B cell (primary cell): ENCODE measurements at regions not wholly inside any gene's neighbourhood (a gene's known extent, or its start where the extent isn't known, plus 50 kb on each side); places are given as distances from the start of the nearest gene placed in this dataset.

Experiments
- ATAC-seq: fragments of 200-7000 bp; cut with Tn5 transposase; one replicate; pipeline ENCODE4 v1.10.0; 2021; ENCODE audit warnings: low read depth, mild to moderate bottlenecking, moderate number of reproducible peaks, moderate library complexity
- CTCF ChIA-PET: fragments of 350-600 bp; sonication (Branson Sonifier 250); formaldehyde crosslinking; loops from one replicate; lab custom pipeline; 2021; ENCODE audit warnings: antibody characterized with exemption, inconsistent platforms; lab: Charles Lee
- POLR2A ChIA-PET: fragments of 350-600 bp; sonication (Branson Sonifier 250); formaldehyde crosslinking; loops from one replicate; lab custom pipeline; 2021; ENCODE audit warnings: antibody characterized with exemption; lab: Charles Lee
- DNase-seq: peaks from one replicate; pipeline ENCODE4 v3.0.0; 2013
- H2AFZ ChIP-seq: 2 replicates; pipeline ENCODE4 v1.6.1; 2012; ENCODE audit warnings: mild to moderate bottlenecking, low read depth, low read length; ENCODE audit not compliant: insufficient read depth, poor library complexity, severe bottlenecking
- H3K27ac ChIP-seq, 2 donors: 1 replicate in 1 of 2; 2 replicates in 1 of 2; pipeline ENCODE4 v1.5.1; 2012 to 2013; ENCODE audit warnings: low read length in 2 of 2, mild to moderate bottlenecking in 2 of 2, moderate library complexity in 1 of 2
- H3K27me3 ChIP-seq, 4 experiments: fragments of 200-600 bp in 1 of 4; sonication (generic) in 1 of 4; replicated peaks in 1 of 4; 1 replicate in 2 of 4; 2 replicates in 2 of 4; pipeline versions ENCODE4 v1.6.1 to v1.7.0; 2013 to 2016; ENCODE audit warnings: low read length in 3 of 4, mild to moderate bottlenecking in 2 of 4, mixed read lengths in 1 of 4, moderate library complexity in 1 of 4; ENCODE audit not compliant: insufficient read depth in 4 of 4, control insufficient read depth in 3 of 4; ENCODE audit errors: control extremely low read depth in 1 of 4
- H3K36me3 ChIP-seq, 2 experiments: replicated peaks in 1 of 2; 1 replicate in 1 of 2; 2 replicates in 1 of 2; pipeline versions ENCODE4 v1.6.1 to v1.7.1; 2013; ENCODE audit warnings: low read length in 1 of 2; ENCODE audit not compliant: insufficient read depth in 2 of 2, control insufficient read depth in 1 of 2; ENCODE audit errors: control extremely low read depth in 1 of 2, extremely low read depth in 1 of 2
- H3K4me1 ChIP-seq, 2 donors: fragments of 200-600 bp in 1 of 2; sonication (generic) in 1 of 2; 1 replicate in 1 of 2; 2 replicates in 1 of 2; pipeline versions ENCODE4 v1.5.1 to v1.6.1; 2013 to 2017; ENCODE audit warnings: low read length in 2 of 2; ENCODE audit not compliant: control insufficient read depth in 2 of 2, insufficient read depth in 2 of 2
- H3K4me2 ChIP-seq: replicated peaks from 2 replicates; pipeline ENCODE3; 2012; ENCODE audit warnings: mild to moderate bottlenecking, low read depth, low read length; ENCODE audit not compliant: poor library complexity, severe bottlenecking
- H3K4me3 ChIP-seq, 5 experiments: fragments of 200-600 bp in 1 of 5; sonication (generic) in 1 of 5; 1 replicate in 3 of 5; 2 replicates in 2 of 5; pipeline versions ENCODE4 v1.5.1 to v1.7.0; 2011 to 2016; ENCODE audit warnings: low read length in 4 of 5, mild to moderate bottlenecking in 4 of 5, low read depth in 2 of 5, control low read depth in 1 of 5, moderate library complexity in 1 of 5; ENCODE audit not compliant: insufficient read depth in 1 of 5; ENCODE audit errors: control extremely low read depth in 1 of 5, extremely low read depth in 1 of 5
- H3K79me2 ChIP-seq: fragments of 200-600 bp; sonication (generic); one replicate; pipeline ENCODE4 v1.6.0; 2016; ENCODE audit warnings: low read length; ENCODE audit not compliant: control insufficient read depth, insufficient read depth
- H3K9ac ChIP-seq: fragments of 200-600 bp; sonication (generic); 2 replicates; pipeline ENCODE4 v1.6.1; 2017; ENCODE audit warnings: mild to moderate bottlenecking, low read length, moderate library complexity
- H3K9me3 ChIP-seq, 3 donors: one replicate each; pipeline versions ENCODE4 v1.6.1 to v1.7.1; 2013; ENCODE audit warnings: low read length in 2 of 3; ENCODE audit not compliant: control insufficient read depth in 2 of 3, insufficient read depth in 1 of 3; ENCODE audit errors: control extremely low read depth in 1 of 3
- H4K20me1 ChIP-seq: 2 replicates; pipeline ENCODE4 v1.6.0; 2012; ENCODE audit warnings: mild to moderate bottlenecking, low read length; ENCODE audit not compliant: insufficient read depth, control insufficient read depth, poor library complexity, severe bottlenecking
- H3K27ac Mint-ChIP-seq: one replicate; pipeline ENCODE4 v1.8.0; 2021; ENCODE audit warnings: mixed read lengths
- H3K27me3 Mint-ChIP-seq: one replicate; pipeline ENCODE4 v1.8.0; 2021; ENCODE audit warnings: mixed read lengths
- H3K4me1 Mint-ChIP-seq: one replicate; pipeline ENCODE4 v1.8.0; 2021; ENCODE audit warnings: mixed read lengths
- H3K4me3 Mint-ChIP-seq: one replicate; pipeline ENCODE4 v1.8.0; 2021; ENCODE audit warnings: mixed read lengths
- H3K9me3 Mint-ChIP-seq: one replicate; pipeline ENCODE4 v1.8.0; 2022; ENCODE audit warnings: mixed read lengths; ENCODE audit not compliant: insufficient read depth
- EZH2 ChIP-seq: IDR thresholded peaks from 2 replicates; pipeline ENCODE4 v1.6.1; 2012; ENCODE audit warnings: borderline replicate concordance, low read depth, mild to moderate bottlenecking, moderate library complexity, low read length; ENCODE audit not compliant: insufficient read depth, poor library complexity, severe bottlenecking
- WGBS: methylation state at CpG from one replicate; pipeline ENCODE4 v1.1.5; 2013; ENCODE audit warnings: missing lambda C conversion rate; ENCODE audit not compliant: insufficient coverage; 5-methylcytosine and 5-hydroxymethylcytosine counted together
- intact Hi-C: fragments of 100-400 bp; cut with micrococcal nuclease; formaldehyde crosslinking; loops from one replicate; pipeline ENCODE4 v1.10.0; 2022
- TF ChIP-seq, protein P1 (sequence below): fragments of 200-600 bp; IDR thresholded peaks from one replicate; pipeline ENCODE4 v1.8.0; 2022; ENCODE audit warnings: antibody characterized with exemption, mild to moderate bottlenecking

DNA sequence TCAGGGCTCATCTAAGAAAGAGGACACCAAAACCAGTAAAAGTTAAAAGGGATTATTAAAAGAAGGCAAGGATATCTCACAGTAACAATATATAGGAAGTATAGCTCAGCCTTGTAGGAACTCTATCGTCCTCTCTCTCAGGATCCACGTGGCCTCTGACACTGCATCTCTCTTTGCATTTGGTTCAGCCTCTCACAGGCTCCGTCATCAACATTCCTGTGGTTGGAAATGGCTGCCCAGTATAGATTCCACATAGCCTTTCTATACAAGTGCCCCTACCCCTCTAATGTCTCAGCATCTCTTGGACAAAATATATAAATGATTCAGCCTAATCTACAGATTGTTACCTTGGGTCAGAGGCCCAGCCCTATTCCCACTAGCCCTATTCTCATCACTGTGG lies 101.3 kb upstream of the DBX1 start:
- CTCF ChIA-PET, result no interaction called here
- no peaks in the 10 kb centered on the region for H3K79me2 ChIP-seq
- Mint-ChIP-seq H3K9me3 (no peaks in the 10 kb centered on the region), H3K27ac (no peak overlapping the region), H3K4me3 (no peak overlapping the region), H3K4me1 (no peaks in the 10 kb centered on the region), H3K27me3 (peaks cover 21% of the 10 kb centered on the region)
- H3K9ac ChIP-seq, result no peak overlapping the region
- ATAC-seq, result no peak
- H3K27me3 ChIP-seq, result peaks cover 0 to 6% (median 4%) of the 10 kb centered on the region in 4 experiments
- WGBS, result 51% methylated on average over 2 of the region's 3 CpGs
- H2AFZ ChIP-seq, result no peak overlapping the region
- no peak for DNase-seq
- TF ChIP-seq, protein P1, sequence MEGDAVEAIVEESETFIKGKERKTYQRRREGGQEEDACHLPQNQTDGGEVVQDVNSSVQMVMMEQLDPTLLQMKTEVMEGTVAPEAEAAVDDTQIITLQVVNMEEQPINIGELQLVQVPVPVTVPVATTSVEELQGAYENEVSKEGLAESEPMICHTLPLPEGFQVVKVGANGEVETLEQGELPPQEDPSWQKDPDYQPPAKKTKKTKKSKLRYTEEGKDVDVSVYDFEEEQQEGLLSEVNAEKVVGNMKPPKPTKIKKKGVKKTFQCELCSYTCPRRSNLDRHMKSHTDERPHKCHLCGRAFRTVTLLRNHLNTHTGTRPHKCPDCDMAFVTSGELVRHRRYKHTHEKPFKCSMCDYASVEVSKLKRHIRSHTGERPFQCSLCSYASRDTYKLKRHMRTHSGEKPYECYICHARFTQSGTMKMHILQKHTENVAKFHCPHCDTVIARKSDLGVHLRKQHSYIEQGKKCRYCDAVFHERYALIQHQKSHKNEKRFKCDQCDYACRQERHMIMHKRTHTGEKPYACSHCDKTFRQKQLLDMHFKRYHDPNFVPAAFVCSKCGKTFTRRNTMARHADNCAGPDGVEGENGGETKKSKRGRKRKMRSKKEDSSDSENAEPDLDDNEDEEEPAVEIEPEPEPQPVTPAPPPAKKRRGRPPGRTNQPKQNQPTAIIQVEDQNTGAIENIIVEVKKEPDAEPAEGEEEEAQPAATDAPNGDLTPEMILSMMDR, result no peak
- no peak for TF ChIP-seq EZH2
- H3K4me1 ChIP-seq, result no peaks in the 10 kb centered on the region
- H3K4me2 ChIP-seq, result no peak overlapping the region
- H3K27ac ChIP-seq, result no peak overlapping the region
- no peaks in the 10 kb centered on the region for H4K20me1 ChIP-seq
- no peaks in the 10 kb centered on the region for H3K36me3 ChIP-seq
- H3K4me3 ChIP-seq, result no peak overlapping the region
- POLR2A ChIA-PET, result no interaction called here
- intact Hi-C loops, result no loop called here
- H3K9me3 ChIP-seq, result no peaks in the 10 kb centered on the region

DNA sequence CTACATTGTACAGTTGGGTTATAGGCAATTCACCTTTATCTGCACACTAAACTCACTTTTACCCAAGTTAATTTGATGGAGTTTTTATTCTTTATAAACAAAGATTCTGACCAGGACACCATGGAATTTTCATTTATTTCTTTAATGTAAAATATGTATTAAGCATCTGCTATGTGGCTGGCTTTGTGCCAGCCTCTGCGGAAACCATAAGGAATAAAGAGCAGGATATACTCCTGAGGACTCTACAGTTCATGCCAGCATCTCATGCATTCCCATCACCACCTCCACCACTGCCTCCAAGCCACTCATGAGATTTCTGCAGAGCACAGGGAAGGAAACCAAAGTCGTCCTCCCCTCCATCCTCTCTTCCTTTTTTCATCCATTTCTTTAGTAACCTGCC lies 100.0 kb upstream of the DBX1 start:
- H3K9ac ChIP-seq, result no peak overlapping the region
- intact Hi-C loops, result no loop called here
- DNase-seq (no peak), ATAC-seq (no peak)
- no peak overlapping the region for H3K4me3 ChIP-seq
- H3K27ac ChIP-seq, result no peak overlapping the region
- Mint-ChIP-seq H3K27ac (no peak overlapping the region), H3K9me3 (no peaks in the 10 kb centered on the region), H3K4me3 (no peak overlapping the region), H3K4me1 (no peaks in the 10 kb centered on the region), H3K27me3 (peaks cover 21% of the 10 kb centered on the region)
- no peaks in the 10 kb centered on the region for H3K79me2 ChIP-seq
- H3K36me3 ChIP-seq, result no peaks in the 10 kb centered on the region
- 100% methylated on average over 1 of the region's 2 CpGs for WGBS
- CTCF ChIA-PET, result no interaction called here
- POLR2A ChIA-PET, result no interaction called here
- no peaks in the 10 kb centered on the region for H4K20me1 ChIP-seq
- no peaks in the 10 kb centered on the region for H3K9me3 ChIP-seq
- H3K27me3 ChIP-seq, result peaks cover 0 to 6% (median 4%) of the 10 kb centered on the region in 4 experiments
- no peaks in the 10 kb centered on the region for H3K4me1 ChIP-seq
- TF ChIP-seq, protein P1, result no peak
- no peak for TF ChIP-seq EZH2
- no peak overlapping the region for H3K4me2 ChIP-seq
- no peak overlapping the region for H2AFZ ChIP-seq
